T-helper 2 cell treated with Interferon-gamma antibody and Interleukin-4, amounts not matched to agents 5 μg/mL and 100 μg/mL, for 36 hours (primary cell): ENCODE measurements at regions not wholly inside any gene's neighbourhood (a gene's known extent, or its start where the extent isn't known, plus 50 kb on each side); places are given as distances from the start of the nearest gene placed in this dataset.
"Not testable (repeated sequence)": the region's sequence is repeated elsewhere in the genome, so short reads cannot be mapped to it uniquely, and the experiment has no call there.

ENCODE experiments used
- DNase-seq: peaks from one replicate; pipeline ENCODE4 v3.0.0; 2021; ENCODE audit warnings: low spot score
- H3K27ac Mint-ChIP-seq: one replicate; pipeline ENCODE4 v1.8.0; 2021; ENCODE audit warnings: mild to moderate bottlenecking, mixed read lengths
- H3K27me3 Mint-ChIP-seq: one replicate; pipeline ENCODE4 v1.8.0; 2021; ENCODE audit warnings: low read depth, mixed read lengths
- H3K36me3 Mint-ChIP-seq: one replicate; pipeline ENCODE4 v1.8.0; 2021; ENCODE audit warnings: low read depth, mixed read lengths
- H3K4me1 Mint-ChIP-seq: one replicate; pipeline ENCODE4 v1.8.0; 2021; ENCODE audit warnings: low read depth, mixed read lengths
- H3K4me3 Mint-ChIP-seq: one replicate; pipeline ENCODE4 v1.8.0; 2022; ENCODE audit warnings: mild to moderate bottlenecking, moderate library complexity, mixed read lengths
- H3K9me3 Mint-ChIP-seq: one replicate; pipeline ENCODE4 v1.8.0; 2021; ENCODE audit warnings: mixed read lengths

GRCh38 chr3:34669490-34669889, 871.1 kb downstream of the PDCD6IP start:
- no peaks in the 10 kb centered on the region for H3K36me3 Mint-ChIP-seq
- no peaks in the 10 kb centered on the region for H3K27me3 Mint-ChIP-seq
- H3K4me1 Mint-ChIP-seq: no peaks in the 10 kb centered on the region
- H3K4me3 Mint-ChIP-seq: no peak overlapping the region
- no peak overlapping the region for H3K27ac Mint-ChIP-seq
- H3K9me3 Mint-ChIP-seq: no peaks in the 10 kb centered on the region
- no peak for DNase-seq

GRCh38 chr3:34675383-34676120, 877.1 kb downstream of the PDCD6IP start:
- Mint-ChIP-seq H3K36me3 (no peaks in the 10 kb centered on the region), H3K9me3 (no peaks in the 10 kb centered on the region), H3K27me3 (no peaks in the 10 kb centered on the region), H3K27ac (no peak overlapping the region), H3K4me1 (no peaks in the 10 kb centered on the region), H3K4me3 (no peak overlapping the region)
- no peak for DNase-seq

- H3K36me3 Mint-ChIP-seq: no peaks in the 10 kb centered on the region
- no peaks in the 10 kb centered on the region for H3K4me1 Mint-ChIP-seq
- H3K9me3 Mint-ChIP-seq: peaks cover 1% of the 10 kb centered on the region
- no peaks in the 10 kb centered on the region for H3K27me3 Mint-ChIP-seq
- H3K27ac Mint-ChIP-seq: no peak overlapping the region
- DNase-seq: no peak
- H3K4me3 Mint-ChIP-seq: no peak overlapping the region
These were observed 878.0 kb downstream of the PDCD6IP start for GRCh38 chr3:34676436-34676835.

GRCh38 chr3:34678575-34678974, 880.1 kb downstream of the PDCD6IP start:
- no peaks in the 10 kb centered on the region for H3K27me3 Mint-ChIP-seq
- peaks cover 4% of the 10 kb centered on the region for H3K9me3 Mint-ChIP-seq
- H3K36me3 Mint-ChIP-seq: no peaks in the 10 kb centered on the region

GRCh38 chr3:34679055-34679454, 880.6 kb downstream of the PDCD6IP start:
- not testable (repeated sequence) for H3K27ac Mint-ChIP-seq, H3K36me3 Mint-ChIP-seq, H3K9me3 Mint-ChIP-seq, H3K4me3 Mint-ChIP-seq, H3K4me1 Mint-ChIP-seq, DNase-seq, H3K27me3 Mint-ChIP-seq

More at GRCh38 chr3:34678575-34678974, 880.1 kb downstream of the PDCD6IP start:
- DNase-seq: no peak
- Mint-ChIP-seq H3K27ac (no peak overlapping the region), H3K4me1 (no peaks in the 10 kb centered on the region), H3K4me3 (no peak overlapping the region)

- Mint-ChIP-seq H3K27ac (no peak overlapping the region), H3K9me3 (peaks cover 4% of the 10 kb centered on the region), H3K4me3 (no peak overlapping the region), H3K27me3 (no peaks in the 10 kb centered on the region), H3K4me1 (no peaks in the 10 kb centered on the region), H3K36me3 (no peaks in the 10 kb centered on the region)
- no peak for DNase-seq
These were observed 885.4 kb downstream of the PDCD6IP start for GRCh38 chr3:34683851-34684250.

- no peaks in the 10 kb centered on the region for H3K4me1 Mint-ChIP-seq
- no peak overlapping the region for H3K27ac Mint-ChIP-seq
- H3K27me3 Mint-ChIP-seq: no peaks in the 10 kb centered on the region
- peaks cover 1% of the 10 kb centered on the region for H3K9me3 Mint-ChIP-seq
- H3K36me3 Mint-ChIP-seq: no peaks in the 10 kb centered on the region
- DNase-seq: no peak
- no peak overlapping the region for H3K4me3 Mint-ChIP-seq
These were observed 888.1 kb downstream of the PDCD6IP start for GRCh38 chr3:34686541-34686940.

- no peak overlapping the region for H3K27ac Mint-ChIP-seq
- H3K4me3 Mint-ChIP-seq: no peak overlapping the region
- H3K9me3 Mint-ChIP-seq: no peaks in the 10 kb centered on the region
- H3K36me3 Mint-ChIP-seq: no peaks in the 10 kb centered on the region
- no peak for DNase-seq
- no peaks in the 10 kb centered on the region for H3K4me1 Mint-ChIP-seq
- no peaks in the 10 kb centered on the region for H3K27me3 Mint-ChIP-seq
These were observed 889.2 kb downstream of the PDCD6IP start for GRCh38 chr3:34687671-34688070.

- no peak overlapping the region for H3K4me3 Mint-ChIP-seq
- H3K36me3 Mint-ChIP-seq: no peaks in the 10 kb centered on the region
- H3K27me3 Mint-ChIP-seq: no peaks in the 10 kb centered on the region
- DNase-seq: no peak
- H3K4me1 Mint-ChIP-seq: no peaks in the 10 kb centered on the region
- no peak overlapping the region for H3K27ac Mint-ChIP-seq
- H3K9me3 Mint-ChIP-seq: peaks cover 5% of the 10 kb centered on the region
These were observed 898.4 kb downstream of the PDCD6IP start for GRCh38 chr3:34696831-34697230.

GRCh38 chr3:34703053-34703452, 904.6 kb downstream of the PDCD6IP start:
- DNase-seq: no peak
- H3K27me3 Mint-ChIP-seq: no peaks in the 10 kb centered on the region
- H3K36me3 Mint-ChIP-seq: no peaks in the 10 kb centered on the region
- H3K27ac Mint-ChIP-seq: no peak overlapping the region
- H3K9me3 Mint-ChIP-seq: peaks cover 15% of the 10 kb centered on the region
- no peak overlapping the region for H3K4me3 Mint-ChIP-seq
- H3K4me1 Mint-ChIP-seq: no peaks in the 10 kb centered on the region

- Mint-ChIP-seq H3K4me3 (no peak overlapping the region), H3K4me1 (no peaks in the 10 kb centered on the region)
These were observed 914.3 kb upstream of the ARPP21 start for GRCh38 chr3:34724916-34725499.

GRCh38 chr3:34725774-34726173, 913.6 kb upstream of the ARPP21 start:
- H3K27ac Mint-ChIP-seq: no peak overlapping the region
- no peak overlapping the region for H3K4me3 Mint-ChIP-seq
- no peaks in the 10 kb centered on the region for H3K4me1 Mint-ChIP-seq
- no peak for DNase-seq
- H3K27me3 Mint-ChIP-seq: no peaks in the 10 kb centered on the region
- no peaks in the 10 kb centered on the region for H3K36me3 Mint-ChIP-seq
- peaks cover 11% of the 10 kb centered on the region for H3K9me3 Mint-ChIP-seq

More at GRCh38 chr3:34724916-34725499, 914.3 kb upstream of the ARPP21 start:
- H3K27ac Mint-ChIP-seq: no peak overlapping the region
- no peaks in the 10 kb centered on the region for H3K36me3 Mint-ChIP-seq
- no peaks in the 10 kb centered on the region for H3K27me3 Mint-ChIP-seq
- peaks cover 6% of the 10 kb centered on the region for H3K9me3 Mint-ChIP-seq
- no peak for DNase-seq

GRCh38 chr3:34727700-34728099, 911.6 kb upstream of the ARPP21 start:
- H3K36me3 Mint-ChIP-seq: no peaks in the 10 kb centered on the region
- H3K27me3 Mint-ChIP-seq: no peaks in the 10 kb centered on the region
- DNase-seq: no peak
- no peaks in the 10 kb centered on the region for H3K4me1 Mint-ChIP-seq
- H3K4me3 Mint-ChIP-seq: no peak overlapping the region
- H3K9me3 Mint-ChIP-seq: peaks cover 12% of the 10 kb centered on the region
- no peak overlapping the region for H3K27ac Mint-ChIP-seq

- Mint-ChIP-seq H3K4me3 (no peak overlapping the region), H3K27ac (no peak overlapping the region), H3K27me3 (no peaks in the 10 kb centered on the region), H3K36me3 (no peaks in the 10 kb centered on the region), H3K9me3 (no peaks in the 10 kb centered on the region), H3K4me1 (no peaks in the 10 kb centered on the region)
- no peak for DNase-seq
These were observed 897.2 kb upstream of the ARPP21 start for GRCh38 chr3:34742151-34742550.
